B cell (primary cell): ENCODE measurements at regions not wholly inside any gene's neighbourhood (a gene's known extent, or its start where the extent isn't known, plus 50 kb on each side); places are given as distances from the start of the nearest gene placed in this dataset.

ENCODE experiments used
- ATAC-seq: fragments of 200-7000 bp; cut with Tn5 transposase; one replicate; pipeline ENCODE4 v1.10.0; 2021; ENCODE audit warnings: low read depth, mild to moderate bottlenecking, moderate number of reproducible peaks, moderate library complexity
- CTCF ChIA-PET: fragments of 350-600 bp; sonication (Branson Sonifier 250); formaldehyde crosslinking; loops from one replicate; lab custom pipeline; 2021; ENCODE audit warnings: antibody characterized with exemption, inconsistent platforms; lab: Charles Lee
- POLR2A ChIA-PET: fragments of 350-600 bp; sonication (Branson Sonifier 250); formaldehyde crosslinking; loops from one replicate; lab custom pipeline; 2021; ENCODE audit warnings: antibody characterized with exemption; lab: Charles Lee
- DNase-seq: peaks from one replicate; pipeline ENCODE4 v3.0.0; 2013
- H2AFZ ChIP-seq: 2 replicates; pipeline ENCODE4 v1.6.1; 2012; ENCODE audit warnings: mild to moderate bottlenecking, low read depth, low read length; ENCODE audit not compliant: insufficient read depth, poor library complexity, severe bottlenecking
- H3K27ac ChIP-seq, 2 donors: 1 replicate in 1 of 2; 2 replicates in 1 of 2; pipeline ENCODE4 v1.5.1; 2012 to 2013; ENCODE audit warnings: low read length in 2 of 2, mild to moderate bottlenecking in 2 of 2, moderate library complexity in 1 of 2
- H3K27me3 ChIP-seq, 4 experiments: fragments of 200-600 bp in 1 of 4; sonication (generic) in 1 of 4; replicated peaks in 1 of 4; 1 replicate in 2 of 4; 2 replicates in 2 of 4; pipeline versions ENCODE4 v1.6.1 to v1.7.0; 2013 to 2016; ENCODE audit warnings: low read length in 3 of 4, mild to moderate bottlenecking in 2 of 4, mixed read lengths in 1 of 4, moderate library complexity in 1 of 4; ENCODE audit not compliant: insufficient read depth in 4 of 4, control insufficient read depth in 3 of 4; ENCODE audit errors: control extremely low read depth in 1 of 4
- H3K36me3 ChIP-seq, 2 experiments: replicated peaks in 1 of 2; 1 replicate in 1 of 2; 2 replicates in 1 of 2; pipeline versions ENCODE4 v1.6.1 to v1.7.1; 2013; ENCODE audit warnings: low read length in 1 of 2; ENCODE audit not compliant: insufficient read depth in 2 of 2, control insufficient read depth in 1 of 2; ENCODE audit errors: control extremely low read depth in 1 of 2, extremely low read depth in 1 of 2
- H3K4me1 ChIP-seq, 2 donors: fragments of 200-600 bp in 1 of 2; sonication (generic) in 1 of 2; 1 replicate in 1 of 2; 2 replicates in 1 of 2; pipeline versions ENCODE4 v1.5.1 to v1.6.1; 2013 to 2017; ENCODE audit warnings: low read length in 2 of 2; ENCODE audit not compliant: control insufficient read depth in 2 of 2, insufficient read depth in 2 of 2
- H3K4me2 ChIP-seq: replicated peaks from 2 replicates; pipeline ENCODE3; 2012; ENCODE audit warnings: mild to moderate bottlenecking, low read depth, low read length; ENCODE audit not compliant: poor library complexity, severe bottlenecking
- H3K4me3 ChIP-seq, 5 experiments: fragments of 200-600 bp in 1 of 5; sonication (generic) in 1 of 5; 1 replicate in 3 of 5; 2 replicates in 2 of 5; pipeline versions ENCODE4 v1.5.1 to v1.7.0; 2011 to 2016; ENCODE audit warnings: low read length in 4 of 5, mild to moderate bottlenecking in 4 of 5, low read depth in 2 of 5, control low read depth in 1 of 5, moderate library complexity in 1 of 5; ENCODE audit not compliant: insufficient read depth in 1 of 5; ENCODE audit errors: control extremely low read depth in 1 of 5, extremely low read depth in 1 of 5
- H3K79me2 ChIP-seq: fragments of 200-600 bp; sonication (generic); one replicate; pipeline ENCODE4 v1.6.0; 2016; ENCODE audit warnings: low read length; ENCODE audit not compliant: control insufficient read depth, insufficient read depth
- H3K9ac ChIP-seq: fragments of 200-600 bp; sonication (generic); 2 replicates; pipeline ENCODE4 v1.6.1; 2017; ENCODE audit warnings: mild to moderate bottlenecking, low read length, moderate library complexity
- H3K9me3 ChIP-seq, 3 donors: one replicate each; pipeline versions ENCODE4 v1.6.1 to v1.7.1; 2013; ENCODE audit warnings: low read length in 2 of 3; ENCODE audit not compliant: control insufficient read depth in 2 of 3, insufficient read depth in 1 of 3; ENCODE audit errors: control extremely low read depth in 1 of 3
- H4K20me1 ChIP-seq: 2 replicates; pipeline ENCODE4 v1.6.0; 2012; ENCODE audit warnings: mild to moderate bottlenecking, low read length; ENCODE audit not compliant: insufficient read depth, control insufficient read depth, poor library complexity, severe bottlenecking
- H3K27ac Mint-ChIP-seq: one replicate; pipeline ENCODE4 v1.8.0; 2021; ENCODE audit warnings: mixed read lengths
- H3K27me3 Mint-ChIP-seq: one replicate; pipeline ENCODE4 v1.8.0; 2021; ENCODE audit warnings: mixed read lengths
- H3K4me1 Mint-ChIP-seq: one replicate; pipeline ENCODE4 v1.8.0; 2021; ENCODE audit warnings: mixed read lengths
- H3K4me3 Mint-ChIP-seq: one replicate; pipeline ENCODE4 v1.8.0; 2021; ENCODE audit warnings: mixed read lengths
- H3K9me3 Mint-ChIP-seq: one replicate; pipeline ENCODE4 v1.8.0; 2022; ENCODE audit warnings: mixed read lengths; ENCODE audit not compliant: insufficient read depth
- EZH2 ChIP-seq: IDR thresholded peaks from 2 replicates; pipeline ENCODE4 v1.6.1; 2012; ENCODE audit warnings: borderline replicate concordance, low read depth, mild to moderate bottlenecking, moderate library complexity, low read length; ENCODE audit not compliant: insufficient read depth, poor library complexity, severe bottlenecking
- WGBS: methylation state at CpG from one replicate; pipeline ENCODE4 v1.1.5; 2013; ENCODE audit warnings: missing lambda C conversion rate; ENCODE audit not compliant: insufficient coverage; 5-methylcytosine and 5-hydroxymethylcytosine counted together
- intact Hi-C: fragments of 100-400 bp; cut with micrococcal nuclease; formaldehyde crosslinking; loops from one replicate; pipeline ENCODE4 v1.10.0; 2022
- TF ChIP-seq, protein P1 (sequence below): fragments of 200-600 bp; IDR thresholded peaks from one replicate; pipeline ENCODE4 v1.8.0; 2022; ENCODE audit warnings: antibody characterized with exemption, mild to moderate bottlenecking

- ATAC-seq (no peak), DNase-seq (no peak)
- Histone ChIP-seq H3K79me2 (no peaks in the 10 kb centered on the region), H3K4me3 (no peak overlapping the region), H3K9ac (no peak overlapping the region), H3K9me3 (no peaks in the 10 kb centered on the region), H3K4me1 (no peaks in the 10 kb centered on the region), H4K20me1 (no peaks in the 10 kb centered on the region), H3K4me2 (no peak overlapping the region), H3K27me3 (no peaks in the 10 kb centered on the region), H3K27ac (no peak overlapping the region), H3K36me3 (no peaks in the 10 kb centered on the region), H2AFZ (no peak overlapping the region)
- ChIA-PET CTCF (no interaction called here), POLR2A (no interaction called here)
- TF ChIP-seq, protein P1, sequence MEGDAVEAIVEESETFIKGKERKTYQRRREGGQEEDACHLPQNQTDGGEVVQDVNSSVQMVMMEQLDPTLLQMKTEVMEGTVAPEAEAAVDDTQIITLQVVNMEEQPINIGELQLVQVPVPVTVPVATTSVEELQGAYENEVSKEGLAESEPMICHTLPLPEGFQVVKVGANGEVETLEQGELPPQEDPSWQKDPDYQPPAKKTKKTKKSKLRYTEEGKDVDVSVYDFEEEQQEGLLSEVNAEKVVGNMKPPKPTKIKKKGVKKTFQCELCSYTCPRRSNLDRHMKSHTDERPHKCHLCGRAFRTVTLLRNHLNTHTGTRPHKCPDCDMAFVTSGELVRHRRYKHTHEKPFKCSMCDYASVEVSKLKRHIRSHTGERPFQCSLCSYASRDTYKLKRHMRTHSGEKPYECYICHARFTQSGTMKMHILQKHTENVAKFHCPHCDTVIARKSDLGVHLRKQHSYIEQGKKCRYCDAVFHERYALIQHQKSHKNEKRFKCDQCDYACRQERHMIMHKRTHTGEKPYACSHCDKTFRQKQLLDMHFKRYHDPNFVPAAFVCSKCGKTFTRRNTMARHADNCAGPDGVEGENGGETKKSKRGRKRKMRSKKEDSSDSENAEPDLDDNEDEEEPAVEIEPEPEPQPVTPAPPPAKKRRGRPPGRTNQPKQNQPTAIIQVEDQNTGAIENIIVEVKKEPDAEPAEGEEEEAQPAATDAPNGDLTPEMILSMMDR: no peak
- no peak for TF ChIP-seq EZH2
- Mint-ChIP-seq H3K27me3 (no peaks in the 10 kb centered on the region), H3K9me3 (no peaks in the 10 kb centered on the region), H3K4me3 (no peak overlapping the region), H3K4me1 (no peaks in the 10 kb centered on the region), H3K27ac (no peak overlapping the region)
- intact Hi-C loops: no loop called here
- 96% methylated on average over 19 of the region's 20 CpGs for WGBS
These were observed 432.4 kb downstream of the FBXO15 start for GRCh38 chr18:73715210-73715670.

GRCh38 chr18:73714466-73714865 is 433.2 kb downstream of the FBXO15 start:
- no peaks in the 10 kb centered on the region for H3K4me1 ChIP-seq
- POLR2A ChIA-PET: no interaction called here
- H3K4me1 Mint-ChIP-seq: no peaks in the 10 kb centered on the region
- no peak overlapping the region for H3K4me3 Mint-ChIP-seq
- no peaks in the 10 kb centered on the region for H3K27me3 ChIP-seq
- H3K79me2 ChIP-seq: no peaks in the 10 kb centered on the region
- CTCF ChIA-PET: no interaction called here
- H3K9me3 Mint-ChIP-seq: no peaks in the 10 kb centered on the region
- H3K9me3 ChIP-seq: no peaks in the 10 kb centered on the region
- no peak overlapping the region for H2AFZ ChIP-seq
- no peaks in the 10 kb centered on the region for H3K36me3 ChIP-seq
- no peaks in the 10 kb centered on the region for H3K27me3 Mint-ChIP-seq
- no peak for TF ChIP-seq EZH2
- TF ChIP-seq, protein P1: no peak
- H3K9ac ChIP-seq: no peak overlapping the region
- H4K20me1 ChIP-seq: no peaks in the 10 kb centered on the region
- intact Hi-C loops: no loop called here
- DNase-seq: no peak
- H3K4me3 ChIP-seq: no peak overlapping the region
- ATAC-seq: no peak
- H3K27ac Mint-ChIP-seq: no peak overlapping the region
- H3K27ac ChIP-seq: no peak overlapping the region
- H3K4me2 ChIP-seq: no peak overlapping the region
- 100% methylated on average over 2 of the region's 6 CpGs for WGBS
